ENCODE measurements at regions not wholly inside any gene's neighbourhood (a gene's known extent, or its start where the extent isn't known, plus 50 kb on each side); places are given as distances from the start of the nearest gene placed in this dataset.

DNA sequence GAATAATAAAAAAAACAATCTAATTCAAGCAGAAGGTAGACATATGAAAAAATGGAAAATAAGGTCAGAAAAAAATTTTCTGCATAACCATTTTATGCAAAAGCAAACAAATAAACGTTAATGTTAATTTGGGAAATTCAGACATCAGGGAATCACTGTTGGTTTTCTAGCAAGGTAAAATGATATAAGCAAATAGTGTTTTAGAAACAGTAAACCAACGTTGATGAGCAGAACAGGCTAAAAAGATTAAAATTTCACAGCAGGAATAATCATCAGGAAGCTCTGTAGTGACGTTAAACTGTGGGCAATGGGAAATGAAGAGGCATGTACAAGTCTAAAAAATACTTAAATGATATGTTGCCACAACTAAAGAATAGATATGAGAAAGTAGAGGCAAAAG is 54.5 kb upstream of the HMGCLL1 start (continued):
- TF ChIP-seq, protein P1, sequence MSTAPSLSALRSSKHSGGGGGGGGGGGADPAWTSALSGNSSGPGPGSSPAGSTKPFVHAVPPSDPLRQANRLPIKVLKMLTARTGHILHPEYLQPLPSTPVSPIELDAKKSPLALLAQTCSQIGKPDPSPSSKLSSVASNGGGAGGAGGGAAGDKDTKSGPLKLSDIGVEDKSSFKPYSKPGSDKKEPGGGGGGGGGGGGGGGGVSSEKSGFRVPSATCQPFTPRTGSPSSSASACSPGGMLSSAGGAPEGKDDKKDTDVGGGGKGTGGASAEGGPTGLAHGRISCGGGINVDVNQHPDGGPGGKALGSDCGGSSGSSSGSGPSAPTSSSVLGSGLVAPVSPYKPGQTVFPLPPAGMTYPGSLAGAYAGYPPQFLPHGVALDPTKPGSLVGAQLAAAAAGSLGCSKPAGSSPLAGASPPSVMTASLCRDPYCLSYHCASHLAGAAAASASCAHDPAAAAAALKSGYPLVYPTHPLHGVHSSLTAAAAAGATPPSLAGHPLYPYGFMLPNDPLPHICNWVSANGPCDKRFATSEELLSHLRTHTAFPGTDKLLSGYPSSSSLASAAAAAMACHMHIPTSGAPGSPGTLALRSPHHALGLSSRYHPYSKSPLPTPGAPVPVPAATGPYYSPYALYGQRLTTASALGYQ (CRISPR knock-in tag; IDR thresholded peaks at IDR 0.05), result no peak
- no peak for TF ChIP-seq KDM5A (IDR thresholded peaks at IDR 0.05; ENCODE audit: borderline replicate concordance, low read length)

DNA sequence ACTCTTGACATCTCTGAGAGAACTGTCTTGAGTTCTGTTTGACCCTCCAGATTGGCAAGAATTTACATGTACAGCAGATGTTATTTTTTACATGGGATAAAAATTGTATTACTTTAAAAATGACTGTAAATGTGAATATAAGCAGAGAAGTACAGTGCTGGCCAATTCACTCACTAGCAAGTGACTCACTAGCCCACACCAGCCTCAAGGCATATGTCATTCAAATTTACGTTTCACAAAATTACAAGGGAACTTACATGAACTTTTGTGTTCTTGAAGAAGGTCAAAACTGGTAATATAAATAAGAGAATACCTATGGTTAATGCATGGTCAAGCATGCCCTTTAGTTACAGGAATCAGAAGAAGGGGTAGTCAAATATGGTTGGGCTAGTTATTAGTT is 54.0 kb upstream of the HMGCLL1 start:
- ATAC-seq (no peak), DNase-seq (ENCODE audit: low spot score) (no peak), FAIRE-seq (no peak)
- no peaks in the 10 kb centered on the region for H3K9me3 ChIP-seq (ENCODE audit: low read length)
- intact Hi-C loops (cut with micrococcal nuclease; ENCODE audit: unreplicated experiment) (no loop called here), in situ Hi-C loops (cut with HindIII; ENCODE audit: extremely low pct_ligation_motif_present, low pct_unique_long_range_greater_than_20kb) (no loop called here)
- WGBS (ENCODE audit: low lambda C conversion rate), result 0% methylated on average over 1 of the region's 1 CpG
- H3K4me1 ChIP-seq (ENCODE audit: insufficient read depth, low read length), result no peaks in the 10 kb centered on the region
- no peak overlapping the region for H3K4me3 ChIP-seq (replicated peaks in 1 of 3; ENCODE audit: insufficient read depth in 1 of 3, low read depth in 2 of 3, low read length in 3 of 3)
- no peak overlapping the region for H2AFZ ChIP-seq (ENCODE audit: low read length)
- no peaks in the 10 kb centered on the region for H3K79me2 ChIP-seq (ENCODE audit: insufficient read depth, low read length)
- POLR2A ChIA-PET, result no interaction called here
- no peak for TF ChIP-seq AGO2 (optimal IDR thresholded peaks at IDR 0.05; ENCODE audit: low read depth, low read length)
- TF ChIP-seq FOXA3 (CRISPR knock-in tag; IDR thresholded peaks at IDR 0.05), result no peak
- no peak for TF ChIP-seq ETV6 (CRISPR knock-in tag; conservative IDR thresholded peaks at IDR 0.05)
- TF ChIP-seq, protein P2, sequence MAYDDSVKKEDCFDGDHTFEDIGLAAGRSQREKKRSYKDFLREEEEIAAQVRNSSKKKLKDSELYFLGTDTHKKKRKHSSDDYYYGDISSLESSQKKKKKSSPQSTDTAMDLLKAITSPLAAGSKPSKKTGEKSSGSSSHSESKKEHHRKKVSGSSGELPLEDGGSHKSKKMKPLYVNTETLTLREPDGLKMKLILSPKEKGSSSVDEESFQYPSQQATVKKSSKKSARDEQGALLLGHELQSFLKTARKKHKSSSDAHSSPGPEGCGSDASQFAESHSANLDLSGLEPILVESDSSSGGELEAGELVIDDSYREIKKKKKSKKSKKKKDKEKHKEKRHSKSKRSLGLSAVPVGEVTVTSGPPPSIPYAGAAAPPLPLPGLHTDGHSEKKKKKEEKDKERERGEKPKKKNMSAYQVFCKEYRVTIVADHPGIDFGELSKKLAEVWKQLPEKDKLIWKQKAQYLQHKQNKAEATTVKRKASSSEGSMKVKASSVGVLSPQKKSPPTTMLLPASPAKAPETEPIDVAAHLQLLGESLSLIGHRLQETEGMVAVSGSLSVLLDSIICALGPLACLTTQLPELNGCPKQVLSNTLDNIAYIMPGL (CRISPR knock-in tag; IDR thresholded peaks at IDR 0.05; ENCODE audit: borderline replicate concordance in 1 of 2, low read depth in 1 of 2), result no peak
- TF ChIP-seq HMG20A (CRISPR knock-in tag; IDR thresholded peaks at IDR 0.05; ENCODE audit: borderline replicate concordance), result no peak
- no peak for TF ChIP-seq PRMT3 (CRISPR knock-in tag; IDR thresholded peaks at IDR 0.05; ENCODE audit: borderline replicate concordance, low read depth)
- CTCF ChIA-PET (ENCODE audit: low intra/inter-chr PET ratio, low total read pairs), result no interaction called here
- H3K36me3 ChIP-seq (replicated peaks in 1 of 2; ENCODE audit: control insufficient read depth in 1 of 2, insufficient read depth in 2 of 2, low read length in 2 of 2), result no peaks in the 10 kb centered on the region
- H3K27me3 ChIP-seq (ENCODE audit: control insufficient read depth in 1 of 2, insufficient read depth in 2 of 2, low read length in 2 of 2), result no peaks in the 10 kb centered on the region
- no peak overlapping the region for H3K27ac ChIP-seq (ENCODE audit: extremely low read length, insufficient read depth, low read length)
- no peaks in the 10 kb centered on the region for H4K20me1 ChIP-seq (ENCODE audit: insufficient read depth, low read length)
- no peak overlapping the region for H3K9ac ChIP-seq (ENCODE audit: insufficient read depth, low read depth, low read length)
- no TSS peak for BruUV-seq (replicated peaks)
- no peak overlapping the region for H3K4me2 ChIP-seq (ENCODE audit: low read depth, low read length)
